AG04450 (cell line): ENCODE measurements at regions not wholly inside any gene's neighbourhood (a gene's known extent, or its start where the extent isn't known, plus 50 kb on each side); places are given as distances from the start of the nearest gene placed in this dataset.

Source experiments
- CTCF ChIA-PET: fragments of 300-600, 350-600 bp; formaldehyde crosslinking; extraction: SDS; loops from one replicate; lab custom pipeline; 2022; ENCODE audit warnings: antibody characterized with exemption, inconsistent platforms; lab: Charles Lee
- POLR2A ChIA-PET: fragments of 350-600 bp; formaldehyde crosslinking; extraction: SDS; loops from one replicate; lab custom pipeline; 2021; ENCODE audit warnings: antibody characterized with exemption, inconsistent platforms; lab: Yijun Ruan, JAX
- DNase-seq: peaks from one replicate; pipeline ENCODE4 v3.0.0-alpha.2; 2011; ENCODE audit warnings: low read depth, low spot score
- H3K27ac ChIP-seq: one replicate; pipeline ENCODE4 v1.5.1; 2012; ENCODE audit warnings: low read depth, low read length, control low read depth
- H3K27me3 ChIP-seq: one replicate; pipeline ENCODE4 v1.6.0; 2012; ENCODE audit warnings: low read length; ENCODE audit not compliant: control insufficient read depth, insufficient read depth
- H3K4me3 ChIP-seq: 2 replicates; pipeline ENCODE4 v1.5.1; 2011; ENCODE audit warnings: mild to moderate bottlenecking, low read depth, low read length, control low read depth
- H3K9me3 ChIP-seq: 2 replicates; pipeline ENCODE4 v1.5.1; 2012; ENCODE audit warnings: low read length; ENCODE audit not compliant: control insufficient read depth, insufficient read depth
- TF ChIP-seq, protein P1 (sequence below): IDR thresholded peaks from 2 replicates; pipeline ENCODE4 v1.5.1; 2011; ENCODE audit warnings: low read depth, low read length, control low read depth, inconsistent platforms

DNA sequence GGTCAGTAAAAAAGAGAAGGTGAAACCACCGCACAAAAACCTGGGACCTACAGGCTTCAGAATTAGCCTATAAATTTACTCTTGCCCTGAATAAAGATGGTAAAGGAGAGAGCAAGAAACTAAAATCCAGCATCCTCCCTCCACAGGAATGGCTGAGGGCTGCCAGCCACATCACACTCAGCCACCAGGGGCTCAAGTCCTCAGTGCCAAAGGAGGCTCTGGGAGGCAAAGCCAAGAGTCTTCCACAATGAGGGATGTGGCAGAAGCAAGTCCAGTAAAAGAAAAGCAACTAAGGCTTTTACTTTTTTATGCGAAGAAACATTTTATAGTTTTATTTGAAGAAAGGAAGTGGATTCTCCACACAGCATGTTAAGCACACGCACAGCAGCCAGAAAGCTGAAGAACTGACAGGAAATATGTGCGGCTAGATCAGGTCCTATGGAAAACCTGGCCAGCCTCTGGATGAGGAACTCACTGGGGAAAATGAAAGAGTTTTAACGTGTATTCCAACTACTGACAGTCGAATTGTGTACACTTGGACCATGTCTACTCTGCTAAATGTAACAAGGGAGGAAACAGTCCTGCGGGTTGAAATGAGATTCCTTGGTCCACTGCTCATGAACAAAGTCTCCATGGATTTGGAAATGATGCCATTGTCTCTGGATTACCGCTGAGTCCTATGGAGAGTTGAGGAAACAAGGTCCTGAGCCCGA is 219.4 kb upstream of the SSTR4 start:
- no peaks in the 10 kb centered on the region for H3K27me3 ChIP-seq
- TF ChIP-seq, protein P1, sequence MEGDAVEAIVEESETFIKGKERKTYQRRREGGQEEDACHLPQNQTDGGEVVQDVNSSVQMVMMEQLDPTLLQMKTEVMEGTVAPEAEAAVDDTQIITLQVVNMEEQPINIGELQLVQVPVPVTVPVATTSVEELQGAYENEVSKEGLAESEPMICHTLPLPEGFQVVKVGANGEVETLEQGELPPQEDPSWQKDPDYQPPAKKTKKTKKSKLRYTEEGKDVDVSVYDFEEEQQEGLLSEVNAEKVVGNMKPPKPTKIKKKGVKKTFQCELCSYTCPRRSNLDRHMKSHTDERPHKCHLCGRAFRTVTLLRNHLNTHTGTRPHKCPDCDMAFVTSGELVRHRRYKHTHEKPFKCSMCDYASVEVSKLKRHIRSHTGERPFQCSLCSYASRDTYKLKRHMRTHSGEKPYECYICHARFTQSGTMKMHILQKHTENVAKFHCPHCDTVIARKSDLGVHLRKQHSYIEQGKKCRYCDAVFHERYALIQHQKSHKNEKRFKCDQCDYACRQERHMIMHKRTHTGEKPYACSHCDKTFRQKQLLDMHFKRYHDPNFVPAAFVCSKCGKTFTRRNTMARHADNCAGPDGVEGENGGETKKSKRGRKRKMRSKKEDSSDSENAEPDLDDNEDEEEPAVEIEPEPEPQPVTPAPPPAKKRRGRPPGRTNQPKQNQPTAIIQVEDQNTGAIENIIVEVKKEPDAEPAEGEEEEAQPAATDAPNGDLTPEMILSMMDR, result no peak
- no peaks in the 10 kb centered on the region for H3K9me3 ChIP-seq
- ChIA-PET CTCF (no interaction called here), POLR2A (no interaction called here)
- H3K27ac ChIP-seq, result no peak overlapping the region
- H3K4me3 ChIP-seq, result no peak overlapping the region
- DNase-seq, result no peak

DNA sequence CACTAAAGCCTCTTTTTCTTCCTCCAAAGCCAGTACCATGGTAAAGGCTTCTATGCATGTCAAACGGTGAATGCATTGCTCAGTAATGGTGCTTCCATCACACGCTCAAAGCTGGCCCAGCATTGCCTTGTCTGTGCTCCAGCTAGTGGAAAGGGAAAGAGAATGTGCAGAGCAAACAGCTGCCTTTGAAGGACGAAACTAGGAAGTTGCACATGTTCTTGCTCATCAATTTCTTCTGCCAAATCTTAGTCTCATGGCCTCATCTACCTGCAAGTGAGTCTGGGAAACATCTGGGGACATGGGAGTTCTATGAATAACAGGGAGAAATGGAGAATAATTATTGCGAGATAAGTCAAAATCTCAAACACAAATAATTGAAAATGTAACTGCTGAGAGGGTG is 216.5 kb upstream of the SSTR4 start:
- ChIA-PET POLR2A (no interaction called here), CTCF (no interaction called here)
- TF ChIP-seq, protein P1, result no peak
- no peaks in the 10 kb centered on the region for H3K27me3 ChIP-seq
- H3K27ac ChIP-seq, result no peak overlapping the region
- no peak overlapping the region for H3K4me3 ChIP-seq
- H3K9me3 ChIP-seq, result no peaks in the 10 kb centered on the region; the same call in 1 of the 2 replicates
- DNase-seq, result no peak

DNA sequence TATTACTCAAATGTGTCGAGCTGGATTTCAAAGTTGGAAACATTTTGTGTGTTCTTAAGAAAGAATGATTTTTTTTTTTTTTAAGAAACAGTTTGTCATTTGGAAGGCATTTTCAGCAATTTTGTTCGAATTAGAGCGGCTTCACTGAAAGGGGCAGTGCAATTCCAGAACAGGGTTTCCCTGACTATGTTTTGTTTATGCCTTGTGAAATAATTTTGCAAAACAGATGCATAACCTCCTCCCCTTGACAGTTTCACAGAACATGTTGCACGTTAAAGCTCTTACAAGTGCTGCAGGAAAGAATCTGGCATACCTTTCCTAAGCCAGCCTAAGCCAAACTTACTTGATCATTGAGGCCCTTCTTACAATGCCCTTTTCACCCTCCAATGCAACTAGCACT is 216.0 kb upstream of the SSTR4 start:
- POLR2A ChIA-PET, result no interaction called here
- H3K9me3 ChIP-seq, result no peaks in the 10 kb centered on the region; the same call in 1 of the 2 replicates
- DNase-seq, result no peak
- no peaks in the 10 kb centered on the region for H3K27me3 ChIP-seq
- H3K27ac ChIP-seq, result no peak overlapping the region
- CTCF ChIA-PET, result no interaction called here
- H3K4me3 ChIP-seq, result no peak overlapping the region
- TF ChIP-seq, protein P1, result no peak

DNA sequence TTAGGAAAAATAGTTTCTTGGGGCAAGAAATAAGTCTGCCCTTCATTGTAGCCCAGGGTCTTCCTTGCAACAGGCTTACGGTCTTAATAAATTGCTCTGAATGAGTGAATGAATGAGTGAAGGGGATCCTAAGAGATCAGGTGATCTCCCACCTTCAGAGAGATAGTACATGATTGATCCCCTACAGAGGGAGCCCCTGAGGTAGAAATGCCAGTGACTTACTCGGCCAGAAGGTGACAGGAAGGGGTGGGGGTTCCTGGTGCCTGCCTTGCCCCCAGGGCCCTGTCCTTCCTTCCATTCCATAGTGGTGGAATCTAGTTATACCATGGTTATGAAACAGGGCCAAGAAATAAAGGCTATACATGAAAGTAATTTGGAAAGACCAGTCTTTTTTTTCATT is 215.3 kb upstream of the SSTR4 start:
- CTCF ChIA-PET, result no interaction called here
- no peak overlapping the region for H3K27ac ChIP-seq
- TF ChIP-seq, protein P1, result no peak
- DNase-seq, result no peak
- H3K27me3 ChIP-seq, result no peaks in the 10 kb centered on the region
- no peak overlapping the region for H3K4me3 ChIP-seq
- POLR2A ChIA-PET, result no interaction called here
- H3K9me3 ChIP-seq, result no peaks in the 10 kb centered on the region; the same call in 1 of the 2 replicates

DNA sequence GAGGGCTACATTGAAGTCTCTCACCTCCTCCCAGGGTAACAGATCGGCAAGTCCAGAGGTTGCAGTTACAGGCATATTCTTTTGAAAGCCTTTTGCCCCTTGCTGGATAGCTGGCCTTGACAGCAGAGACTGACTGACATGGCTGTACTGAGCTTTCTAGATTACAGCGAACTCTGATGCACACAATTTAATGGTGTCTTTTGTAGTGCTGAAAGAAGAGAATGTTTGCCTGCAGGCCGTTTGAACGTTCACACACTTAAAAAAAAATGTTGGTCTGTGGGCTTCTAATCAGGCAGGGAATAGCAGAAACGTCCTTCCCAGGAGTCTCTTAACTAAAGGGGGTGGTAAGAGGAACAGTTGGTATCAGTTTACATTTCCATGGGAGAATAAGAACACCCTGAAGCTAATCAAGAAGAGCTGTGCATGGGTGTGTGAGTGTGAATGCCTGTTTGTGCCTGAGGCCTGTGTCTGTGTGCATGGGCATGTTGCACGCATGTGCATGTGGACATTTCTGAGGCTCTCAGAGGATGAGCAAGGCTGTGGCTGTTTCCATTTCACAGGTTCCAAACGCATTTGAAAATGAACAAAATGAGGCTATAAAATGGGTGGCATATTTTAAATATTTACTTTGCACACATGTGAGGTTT is 213.9 kb upstream of the SSTR4 start:
- TF ChIP-seq, protein P1, result no peak
- Histone ChIP-seq H3K27ac (no peak overlapping the region), H3K9me3 (no peaks in the 10 kb centered on the region; the same call in 1 of the 2 replicates), H3K4me3 (no peak overlapping the region), H3K27me3 (no peaks in the 10 kb centered on the region)
- ChIA-PET CTCF (interaction anchor here (1.1 kb wide), 1 partner anchor 130 kb away, joined by 5 read pairs; no protein-coding TSS in a partner anchor), POLR2A (no interaction called here)
- no peak for DNase-seq
